H1 (cell line): ENCODE measurements at regions not wholly inside any gene's neighbourhood (a gene's known extent, or its start where the extent isn't known, plus 50 kb on each side); places are given as distances from the start of the nearest gene placed in this dataset.

Experiments
- ATF2 ChIP-seq: IDR thresholded peaks from 2 replicates; pipeline ENCODE4 v1.6.1; 2012; ENCODE audit warnings: low read length, inconsistent platforms
- HDAC6 ChIP-seq: IDR thresholded peaks from one replicate; pipeline ENCODE4 v1.7.1; 2012; ENCODE audit warnings: low read depth, mild to moderate bottlenecking, inconsistent platforms, low read length, moderate library complexity
- NANOG ChIP-seq: IDR thresholded peaks from 2 replicates; pipeline ENCODE4 v1.6.1; 2011; ENCODE audit warnings: low read length, low read depth, mild to moderate bottlenecking, inconsistent platforms; ENCODE audit not compliant: insufficient read depth, poor library complexity, severe bottlenecking
- NRF1 ChIP-seq: IDR thresholded peaks from 2 replicates; pipeline ENCODE4 v1.6.1; 2011; ENCODE audit warnings: mild to moderate bottlenecking, low read depth, low read length, improper control_type of control experiment
- SP2 ChIP-seq: IDR thresholded peaks from 2 replicates; pipeline ENCODE4 v1.6.1; 2012; ENCODE audit warnings: mild to moderate bottlenecking, low read length, inconsistent platforms

GRCh38 chr4:157918036-157918832 is 254.6 kb downstream of the GASK1B start (continued):
- TF ChIP-seq NANOG (no peak), HDAC6 (no peak), SP2 (no peak), NRF1 (no peak), ATF2 (no peak)
